ENCODE measurements at regions not wholly inside any gene's neighbourhood (a gene's known extent, or its start where the extent isn't known, plus 50 kb on each side); places are given as distances from the start of the nearest gene placed in this dataset.

- TF ChIP-seq CTCF (IDR thresholded peaks at IDR 0.05) = no peak
- TF ChIP-seq POLR2AphosphoS5 (IDR thresholded peaks at IDR 0.05) = no peak
- TF ChIP-seq POLR2A (IDR thresholded peaks at IDR 0.05) = no peak
Measured at GRCh38 chr18:57916684-57917083, 113.6 kb upstream of the ATP8B1 start.

All from transverse colon (tissue), 4 donors.